ENCODE measurements at regions not wholly inside any gene's neighbourhood (a gene's known extent, or its start where the extent isn't known, plus 50 kb on each side); places are given as distances from the start of the nearest gene placed in this dataset.

- DNase-seq (ENCODE audit: low read depth), result no peak
- no peak overlapping the region for H3K4me3 ChIP-seq (ENCODE audit: low read depth, low read length)
- TF ChIP-seq CTCF (IDR thresholded peaks at IDR 0.05; ENCODE audit: insufficient read depth, low read depth, low read length), result no peak
Measured at GRCh38 chr5:5637173-5637572, 214.7 kb downstream of the ICE1 start.

GRCh38 chr5:5634817-5635216, 212.3 kb downstream of the ICE1 start:
- no peak for DNase-seq (ENCODE audit: low read depth)
- TF ChIP-seq CTCF (IDR thresholded peaks at IDR 0.05; ENCODE audit: insufficient read depth, low read depth, low read length), result no peak
- no peak overlapping the region for H3K4me3 ChIP-seq (ENCODE audit: low read depth, low read length)

GRCh38 chr5:5633579-5633978, 211.1 kb downstream of the ICE1 start:
- DNase-seq (ENCODE audit: low read depth), result no peak
- no peak overlapping the region for H3K4me3 ChIP-seq (ENCODE audit: low read depth, low read length)
- TF ChIP-seq CTCF (IDR thresholded peaks at IDR 0.05; ENCODE audit: insufficient read depth, low read depth, low read length), result no peak

GRCh38 chr5:5632678-5633077, 210.2 kb downstream of the ICE1 start:
- DNase-seq (ENCODE audit: low read depth), result no peak
- no peak overlapping the region for H3K4me3 ChIP-seq (ENCODE audit: low read depth, low read length)
- no peak for TF ChIP-seq CTCF (IDR thresholded peaks at IDR 0.05; ENCODE audit: insufficient read depth, low read depth, low read length)

- no peak for TF ChIP-seq CTCF (IDR thresholded peaks at IDR 0.05; ENCODE audit: insufficient read depth, low read depth, low read length)
- H3K4me3 ChIP-seq (ENCODE audit: low read depth, low read length), result no peak overlapping the region
- peak; percentile 15 for DNase-seq (ENCODE audit: low read depth)
Measured at GRCh38 chr5:5629607-5629978, 207.1 kb downstream of the ICE1 start.

- no peak for TF ChIP-seq CTCF (IDR thresholded peaks at IDR 0.05; ENCODE audit: insufficient read depth, low read depth, low read length)
- H3K4me3 ChIP-seq (ENCODE audit: low read depth, low read length), result no peak overlapping the region
- no peak for DNase-seq (ENCODE audit: low read depth)
Measured at GRCh38 chr5:5628866-5629606, 206.6 kb downstream of the ICE1 start.

GRCh38 chr5:5626412-5626811, 203.9 kb downstream of the ICE1 start:
- H3K4me3 ChIP-seq (ENCODE audit: low read depth, low read length), result no peak overlapping the region
- TF ChIP-seq CTCF (IDR thresholded peaks at IDR 0.05; ENCODE audit: insufficient read depth, low read depth, low read length), result no peak
- DNase-seq (ENCODE audit: low read depth), result no peak

Measured in fibroblast of villous mesenchyme (primary cell).